ENCODE measurements at regions not wholly inside any gene's neighbourhood (a gene's known extent, or its start where the extent isn't known, plus 50 kb on each side); places are given as distances from the start of the nearest gene placed in this dataset.

GRCh38 chr2:151197184-151198108, 64.2 kb downstream of the RBM43 start:
- DNase-seq = no peak

DNA sequence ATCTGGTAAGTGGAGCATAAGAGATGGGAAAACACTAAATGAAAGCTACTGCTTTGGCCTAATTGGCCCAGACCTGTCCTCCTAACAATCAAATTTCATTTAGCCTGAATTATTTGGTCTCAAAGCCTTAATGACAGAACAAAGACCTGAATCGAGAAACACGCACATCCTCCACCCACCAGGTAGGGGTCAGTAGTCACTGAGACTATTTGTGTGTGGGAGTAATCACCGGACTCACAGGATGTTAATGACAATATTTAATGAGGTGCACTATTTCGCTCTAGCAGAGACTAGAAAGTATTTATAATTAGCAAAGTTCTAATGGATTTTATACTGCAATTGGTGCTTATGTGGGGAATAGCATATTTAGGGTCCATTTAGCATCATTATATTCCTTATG, 68.1 kb downstream of the RBM43 start:
- DNase-seq = no peak

- DNase-seq = no peak
Observed at GRCh38 chr2:151192681-151193080, 69.0 kb downstream of the RBM43 start.

DNA sequence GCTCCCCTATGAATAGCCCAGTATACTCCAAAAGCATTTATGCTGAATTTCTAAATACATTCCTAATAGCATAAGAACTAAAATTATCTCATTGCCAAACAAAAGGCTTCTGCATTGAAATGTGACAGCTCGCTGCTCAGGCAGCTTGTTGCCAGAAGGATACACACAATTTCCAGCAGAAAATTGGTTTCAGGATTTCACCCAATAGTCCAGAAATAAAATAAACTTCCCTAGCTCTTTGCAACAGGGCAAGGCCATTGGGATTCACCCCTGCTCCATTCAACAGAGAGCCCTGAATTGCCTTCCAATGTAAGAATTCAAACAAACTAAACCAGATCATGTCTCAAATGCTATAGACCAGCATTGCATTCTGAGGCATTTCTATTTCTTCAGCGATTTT, 70.7 kb downstream of the RBM43 start:
- no peak for DNase-seq

DNA sequence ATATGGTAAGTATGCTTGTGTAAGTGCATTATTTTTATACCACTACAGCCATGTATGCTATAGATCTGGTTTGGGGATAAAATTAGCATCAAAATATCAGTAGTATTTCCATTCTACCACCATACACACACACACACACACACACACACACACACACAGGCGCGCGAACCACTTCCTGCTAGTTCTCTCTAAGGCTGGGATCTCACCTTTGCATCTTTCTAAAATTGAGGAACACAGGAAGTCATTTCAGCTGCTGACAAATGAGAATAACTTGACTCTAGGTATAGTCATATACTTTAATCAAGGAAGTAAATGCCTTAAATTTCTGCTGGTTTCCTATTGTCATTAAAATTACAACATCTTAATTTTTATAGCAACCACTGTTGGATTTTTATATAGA, 72.5 kb downstream of the RBM43 start:
- no peak for DNase-seq

DNA sequence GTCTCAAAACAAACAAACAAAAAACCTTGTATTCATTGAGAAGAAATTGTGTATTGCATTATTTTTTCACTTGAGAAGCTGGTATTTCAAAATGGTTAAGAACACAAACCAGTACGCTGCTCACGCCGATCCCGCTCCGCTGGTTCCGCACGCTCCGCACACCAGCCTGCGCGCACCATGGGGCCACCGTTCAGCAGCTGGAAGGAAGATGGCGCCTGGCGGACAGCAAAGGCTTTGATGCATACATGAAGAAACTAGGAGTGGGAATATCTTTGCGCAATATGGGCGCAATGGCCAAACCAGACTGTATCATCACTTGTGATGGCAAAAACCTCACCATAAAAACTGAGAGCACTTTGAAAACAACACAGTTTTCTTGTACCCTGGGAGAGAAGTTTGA, 75.7 kb downstream of the RBM43 start:
- no peak for DNase-seq

DNA sequence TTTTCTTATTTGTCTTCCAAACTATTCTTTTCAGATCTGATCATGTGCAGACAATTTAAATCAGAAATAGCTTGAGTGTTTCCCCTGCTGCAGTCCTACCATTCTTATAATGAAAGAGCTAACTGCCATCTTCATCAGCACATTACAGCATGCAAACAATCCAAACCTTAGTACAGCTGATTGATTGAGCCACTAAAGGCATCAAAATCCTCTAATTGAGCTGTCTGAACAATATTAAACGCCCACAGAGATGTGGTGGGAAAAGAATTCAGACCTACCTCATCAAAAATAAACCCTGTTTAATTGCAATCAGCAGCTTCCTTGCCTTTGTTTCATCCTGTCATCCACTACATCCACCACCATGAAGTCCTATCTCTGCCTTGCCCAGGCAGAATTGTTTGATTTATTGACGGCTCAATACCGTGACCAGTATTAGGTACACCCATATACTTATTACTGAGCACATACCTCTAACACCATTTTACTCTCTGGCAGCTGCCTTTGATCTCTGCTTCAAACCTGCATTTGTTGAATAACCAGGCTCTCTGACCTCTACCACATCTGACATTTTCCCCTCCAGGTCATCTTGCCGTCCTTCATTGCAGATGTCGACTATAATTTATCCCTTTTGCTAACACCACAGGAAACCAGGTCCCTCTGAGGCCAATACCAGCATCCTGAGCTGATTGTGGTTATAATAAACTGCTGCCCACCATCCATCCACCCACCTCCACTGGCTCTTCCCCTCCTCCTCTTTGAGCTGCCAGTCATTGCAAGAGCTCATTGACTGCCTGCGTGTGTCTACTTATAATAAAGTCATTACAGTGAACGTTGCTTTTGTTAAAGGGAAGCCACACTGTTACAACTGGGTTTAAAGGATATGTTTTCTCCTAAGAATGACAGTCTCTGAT, 78.5 kb downstream of the RBM43 start:
- DNase-seq = no peak

DNA sequence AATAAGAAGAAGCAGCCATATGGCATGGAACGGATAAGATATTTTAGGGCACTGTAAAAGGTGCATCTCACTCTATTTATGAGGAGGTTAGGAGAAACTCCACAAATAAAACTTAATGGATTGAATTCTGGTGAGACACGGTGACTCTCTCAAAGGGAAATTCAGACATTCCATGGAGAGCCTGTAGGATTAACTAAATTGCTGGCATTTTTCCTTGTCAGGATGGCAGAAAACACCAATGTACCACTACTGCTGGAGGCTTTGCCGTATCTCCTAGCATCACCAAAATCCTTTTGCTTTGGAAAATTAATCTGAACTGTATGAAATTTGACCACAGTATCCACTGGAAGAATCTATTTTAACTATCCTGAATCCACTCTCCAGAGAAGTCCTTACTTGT, 79.3 kb downstream of the RBM43 start:
- no peak for DNase-seq

GRCh38 chr2:151181524-151181923, 80.1 kb downstream of the RBM43 start:
- no peak for DNase-seq

DNA sequence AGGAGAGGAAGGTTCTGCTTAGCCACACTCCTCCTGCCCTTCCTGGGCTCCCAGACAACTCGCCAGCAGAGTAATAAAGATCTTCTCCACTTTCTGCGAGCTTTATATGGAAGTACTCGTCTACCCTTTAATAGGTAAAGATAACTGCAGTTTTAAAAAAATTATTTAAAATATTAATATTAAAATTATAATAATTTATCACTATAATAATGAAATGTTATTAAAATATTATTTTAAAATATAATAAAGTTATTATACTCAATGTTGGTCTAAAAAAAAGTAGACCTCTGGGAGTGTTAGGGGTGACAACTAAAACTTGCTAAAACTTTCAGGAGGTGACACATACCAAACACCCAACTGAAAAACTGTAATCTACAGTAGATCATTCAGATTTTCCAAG, 81.5 kb downstream of the RBM43 start:
- DNase-seq = no peak

DNA sequence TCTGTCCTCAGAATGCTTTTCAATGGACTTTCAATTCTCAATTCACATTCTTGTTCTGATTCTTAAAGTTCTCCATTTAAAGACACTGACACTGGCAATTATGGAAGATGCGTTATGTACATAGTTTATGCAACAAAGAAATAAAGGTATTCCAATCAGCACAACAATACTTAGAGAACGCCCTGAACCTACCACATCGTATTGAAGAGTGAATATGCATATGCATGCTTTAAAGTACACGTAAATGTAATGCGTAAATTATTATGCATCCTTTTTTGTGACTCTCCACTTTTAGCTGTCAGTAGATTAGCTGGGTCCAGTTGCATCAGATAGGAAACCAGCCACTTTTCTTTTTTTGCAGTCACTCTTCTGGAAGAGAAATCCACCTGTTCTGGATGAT, 83.5 kb downstream of the RBM43 start:
- no peak for DNase-seq

GRCh38 chr2:151177756-151178155, 83.9 kb downstream of the RBM43 start:
- DNase-seq = no peak

GRCh38 chr2:151176661-151177060, 85.0 kb downstream of the RBM43 start:
- no peak for DNase-seq

DNA sequence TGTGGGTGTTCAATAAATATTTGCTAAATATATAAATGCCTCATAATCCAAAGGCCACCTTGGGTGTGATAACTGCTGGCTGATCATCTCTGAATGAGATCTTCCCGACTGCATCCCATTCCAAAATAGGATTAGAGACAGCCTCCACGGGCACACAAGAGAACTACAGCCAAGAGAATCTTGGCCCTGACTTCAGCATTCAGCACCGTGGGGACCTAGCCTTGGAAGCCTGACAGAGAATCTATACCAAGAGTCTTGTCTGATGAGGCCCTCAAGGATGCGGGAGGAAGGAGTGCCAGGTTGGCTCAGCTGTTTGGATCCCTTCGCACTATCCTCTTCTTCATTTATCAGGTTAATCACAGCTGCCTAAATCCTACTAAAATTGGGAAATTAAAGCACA, 85.8 kb downstream of the RBM43 start:
- DNase-seq = no peak

DNA sequence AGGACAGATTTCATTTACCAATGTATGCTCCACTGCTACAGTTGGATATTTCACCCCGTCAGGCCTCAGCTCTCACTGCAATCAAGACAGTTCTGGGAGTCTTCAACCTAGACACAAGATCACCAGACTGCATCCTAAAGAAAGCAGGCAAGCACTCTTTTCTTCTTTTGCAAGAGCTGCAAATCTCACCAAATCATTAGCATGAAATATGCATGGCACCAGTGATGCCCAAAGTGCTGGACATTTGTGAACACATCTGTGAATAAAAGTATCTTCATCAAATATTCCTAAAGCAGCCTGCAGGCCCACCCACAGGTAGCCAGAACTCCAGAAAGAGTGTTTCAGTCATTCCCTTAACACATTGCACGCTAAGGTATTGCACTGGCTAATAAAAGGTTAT, 87.5 kb downstream of the RBM43 start:
- no peak for DNase-seq

DNA sequence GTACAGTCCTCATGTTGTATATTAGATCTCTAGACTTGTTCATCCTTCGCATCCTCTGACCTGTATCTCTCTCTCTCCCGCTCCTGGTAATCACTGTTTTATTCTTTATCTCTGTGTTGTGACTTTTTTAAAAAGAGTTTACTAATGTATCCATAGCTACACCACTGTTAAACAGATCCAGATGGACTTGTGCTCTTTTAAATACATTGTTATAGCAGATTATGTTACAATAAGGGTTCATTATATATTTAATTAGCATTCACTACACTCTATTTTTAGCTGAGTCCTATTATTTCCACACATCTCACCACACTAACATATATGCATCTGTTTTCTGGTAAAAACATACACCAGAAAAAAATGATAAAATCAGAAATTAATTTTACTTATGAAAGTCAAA, 90.5 kb downstream of the RBM43 start:
- DNase-seq = no peak

DNA sequence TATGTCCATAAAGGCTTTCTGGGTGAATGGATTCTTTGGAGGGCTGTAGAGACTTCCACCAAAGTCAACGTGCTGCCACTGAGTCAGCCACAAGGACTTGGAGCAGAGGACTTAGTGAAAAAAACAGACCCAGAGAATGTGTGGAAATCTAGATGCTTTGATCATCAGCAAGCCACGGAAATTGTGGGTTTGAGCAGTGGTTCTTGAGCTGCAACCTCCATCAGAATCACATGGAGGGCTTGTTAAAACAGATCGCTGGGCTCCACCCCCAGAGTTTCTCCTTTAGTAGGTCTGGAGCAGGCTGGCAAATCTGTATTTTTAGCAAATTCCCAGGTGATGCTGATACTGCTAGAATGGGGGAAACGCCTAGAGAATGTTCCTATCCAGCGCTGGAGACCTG, 95.3 kb downstream of the RBM43 start:
- DNase-seq = no peak

DNA sequence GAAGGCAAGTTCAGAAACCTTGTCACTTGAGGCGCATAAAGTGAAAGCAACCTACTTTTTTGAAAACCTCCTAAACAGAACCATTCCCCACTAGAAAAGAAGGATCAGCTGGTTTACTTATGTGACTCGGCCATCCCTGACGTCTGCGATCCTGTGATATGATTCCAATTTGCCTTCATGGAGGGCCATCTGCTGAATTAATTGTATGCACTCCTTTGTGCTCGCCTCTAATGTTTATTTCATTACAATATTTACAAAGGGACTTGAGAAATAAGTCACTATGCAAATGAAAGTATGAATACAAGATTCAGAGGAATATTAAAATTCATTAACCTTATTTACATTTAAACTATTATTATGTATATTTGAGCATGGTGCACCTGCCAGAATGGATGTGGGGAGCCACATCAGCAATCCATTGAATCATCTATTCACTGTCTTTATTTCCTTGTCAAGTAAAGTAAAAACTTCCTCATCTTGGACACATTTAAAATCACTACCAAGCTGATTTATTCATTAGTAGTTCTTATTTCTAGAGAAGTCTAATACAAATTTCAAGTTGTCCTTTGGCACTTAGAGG, 96.5 kb downstream of the RBM43 start:
- no peak for DNase-seq

- no peak for DNase-seq
Observed at GRCh38 chr2:151161821-151162551, 99.7 kb downstream of the RBM43 start.

DNA sequence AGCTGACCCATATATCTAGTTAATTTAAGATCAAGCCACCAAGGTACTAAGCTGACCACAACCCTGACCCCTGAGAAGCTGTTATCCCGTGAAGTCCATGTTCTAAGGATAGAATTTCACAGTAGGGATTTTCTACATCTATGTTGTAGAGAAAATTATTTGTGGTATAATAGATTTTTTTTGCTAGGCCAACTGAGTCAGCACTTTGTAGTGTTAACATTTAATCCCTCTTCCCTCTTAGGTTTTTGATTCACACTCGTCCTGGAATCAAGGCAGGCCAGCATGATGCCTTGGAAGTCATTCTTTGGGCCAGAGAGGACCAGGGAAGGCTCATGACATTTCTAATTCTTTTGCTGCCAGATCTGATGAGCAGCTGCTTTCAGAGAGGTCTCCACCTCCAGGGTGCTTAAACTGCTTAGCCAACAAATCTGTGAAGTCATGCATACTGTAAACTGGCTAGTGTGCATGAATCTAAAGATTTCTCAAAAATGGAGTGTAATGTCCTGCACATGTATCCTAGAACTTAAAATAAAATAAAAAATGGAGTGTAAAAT, 102.5 kb downstream of the RBM43 start:
- DNase-seq = no peak

DNA sequence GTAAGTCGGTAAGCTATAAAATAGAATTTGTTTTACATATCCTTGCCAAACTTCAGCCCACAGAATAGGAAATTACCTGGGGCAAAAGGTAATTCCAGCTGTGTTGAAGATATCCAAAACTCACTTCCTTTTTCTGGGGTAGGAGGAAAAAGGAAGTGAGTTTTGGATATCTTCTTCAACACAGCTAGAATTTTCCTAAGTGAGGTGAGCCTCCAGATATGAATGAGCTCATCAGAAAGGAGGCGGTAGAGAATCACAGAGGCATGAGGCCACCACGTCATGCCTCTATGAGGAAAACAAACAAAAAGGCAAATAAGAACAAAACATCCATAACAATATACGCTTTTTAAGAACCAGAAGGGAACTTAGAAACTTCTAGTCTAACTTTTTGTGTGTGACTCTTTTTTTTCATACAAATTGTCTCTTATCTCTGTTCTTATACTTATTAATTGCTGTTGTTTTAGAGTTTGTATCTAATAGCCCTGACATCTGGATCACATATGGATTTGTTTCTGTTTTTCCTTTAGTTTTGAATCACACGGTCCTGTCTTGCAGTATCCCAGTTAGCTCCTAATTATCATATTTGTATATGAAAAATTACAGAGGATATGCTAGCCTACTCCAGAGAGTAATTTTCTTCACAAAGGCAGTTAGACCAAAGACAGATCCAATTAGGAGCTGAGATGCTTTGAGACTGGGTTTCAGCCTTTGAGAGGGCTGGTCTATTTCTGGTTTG, 104.5 kb downstream of the RBM43 start:
- no peak for DNase-seq

DNA sequence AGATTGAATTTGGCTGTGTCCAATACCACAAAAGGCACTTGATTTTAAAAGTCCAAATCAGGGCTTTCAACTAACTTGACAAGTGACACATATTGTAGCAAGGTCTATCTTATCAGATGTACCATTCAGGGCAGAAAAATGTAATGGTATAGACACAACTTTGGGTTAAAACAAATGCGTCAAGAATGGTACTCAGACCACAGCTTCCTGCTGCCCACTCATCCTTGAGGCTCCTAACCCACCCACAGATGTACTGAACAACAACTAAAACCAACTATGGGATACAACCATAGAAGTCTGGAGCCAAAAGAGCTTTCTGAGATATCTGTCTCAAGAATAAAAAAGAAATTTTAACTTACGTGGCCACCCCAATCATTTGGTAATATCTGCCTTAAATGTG, 105.2 kb downstream of the RBM43 start:
- no peak for DNase-seq
